ENCODE measurements at regions not wholly inside any gene's neighbourhood (a gene's known extent, or its start where the extent isn't known, plus 50 kb on each side); places are given as distances from the start of the nearest gene placed in this dataset.

DNA sequence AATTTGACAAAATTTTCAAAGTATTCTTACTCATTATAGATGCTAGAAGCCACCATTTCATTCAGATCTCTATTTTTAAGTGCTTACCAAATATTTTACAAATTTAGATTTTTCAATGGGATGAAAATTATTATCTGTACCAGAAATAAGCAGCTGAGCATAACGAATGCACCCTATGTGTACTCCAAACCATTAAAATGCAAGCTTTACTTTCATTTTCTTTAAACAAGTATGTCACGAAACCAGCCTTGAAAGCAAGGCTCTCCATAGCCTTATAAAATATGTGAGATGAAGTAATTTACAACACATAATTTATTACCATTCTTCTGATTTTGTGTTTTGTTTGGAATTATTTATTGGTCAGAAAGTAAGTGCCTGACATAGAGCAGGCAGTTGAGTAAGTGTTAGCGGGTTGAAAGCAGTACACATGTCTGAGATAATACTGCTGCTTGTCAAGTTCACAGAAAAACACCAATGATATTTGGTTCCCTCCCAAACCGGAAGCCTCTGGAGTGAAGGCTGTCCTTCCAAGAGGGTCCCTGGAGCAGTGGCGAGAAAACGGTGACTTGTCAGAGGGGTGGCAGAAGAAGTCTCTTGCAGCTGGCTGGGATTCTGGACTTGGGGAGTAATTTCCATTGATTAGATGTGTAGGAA lies 322.7 kb upstream of the PFKP start:
- H3K27ac ChIP-seq (ENCODE audit: low read length in 2 of 2) = no peak overlapping the region
- H3K9me3 Mint-ChIP-seq (ENCODE audit: insufficient read depth) = no peaks in the 10 kb centered on the region
- H3K79me2 ChIP-seq (ENCODE audit: control insufficient read depth, insufficient read depth, low read length) = no peaks in the 10 kb centered on the region
- intact Hi-C loops (cut with micrococcal nuclease) = no loop called here
- ATAC-seq (ENCODE audit: low read depth) = no peak
- WGBS (ENCODE audit: insufficient coverage) = 91% methylated on average over 4 of the region's 6 CpGs
- H3K27ac Mint-ChIP-seq = no peak overlapping the region
- no peaks in the 10 kb centered on the region for H3K27me3 ChIP-seq (replicated peaks in 1 of 4; ENCODE audit: control extremely low read depth in 1 of 4, control insufficient read depth in 3 of 4, insufficient read depth in 4 of 4, low read length in 3 of 4)
- DNase-seq = no peak
- H3K4me1 ChIP-seq (ENCODE audit: control insufficient read depth in 2 of 2, insufficient read depth in 2 of 2, low read length in 2 of 2) = no peaks in the 10 kb centered on the region
- ChIA-PET POLR2A (no interaction called here), CTCF (no interaction called here)
- no peak for TF ChIP-seq EZH2 (IDR thresholded peaks at IDR 0.05; ENCODE audit: borderline replicate concordance, insufficient read depth, low read depth, low read length, poor library complexity, severe bottlenecking)
- no peak for TF ChIP-seq CTCF (IDR thresholded peaks at IDR 0.05)
- no peak overlapping the region for H2AFZ ChIP-seq (ENCODE audit: insufficient read depth, low read depth, low read length, poor library complexity, severe bottlenecking)
- H3K9me3 ChIP-seq (ENCODE audit: control extremely low read depth in 1 of 3, control insufficient read depth in 2 of 3, insufficient read depth in 1 of 3, low read length in 2 of 3) = no peaks in the 10 kb centered on the region
- H3K36me3 ChIP-seq (replicated peaks in 1 of 2; ENCODE audit: control extremely low read depth in 1 of 2, control insufficient read depth in 1 of 2, extremely low read depth in 1 of 2, insufficient read depth in 2 of 2, low read length in 1 of 2) = no peaks in the 10 kb centered on the region
- no peak overlapping the region for H3K4me3 Mint-ChIP-seq
- peaks cover 12% of the 10 kb centered on the region for H3K27me3 Mint-ChIP-seq
- no peaks in the 10 kb centered on the region for H4K20me1 ChIP-seq (ENCODE audit: control insufficient read depth, insufficient read depth, low read length, poor library complexity, severe bottlenecking)
- no peaks in the 10 kb centered on the region for H3K4me1 Mint-ChIP-seq
- no peak overlapping the region for H3K4me3 ChIP-seq (ENCODE audit: control extremely low read depth in 1 of 5, extremely low read depth in 1 of 5, insufficient read depth in 1 of 5, low read depth in 2 of 5, low read length in 4 of 5)
- H3K9ac ChIP-seq (ENCODE audit: low read length) = no peak overlapping the region
- H3K4me2 ChIP-seq (replicated peaks; ENCODE audit: low read depth, low read length, poor library complexity, severe bottlenecking) = no peak overlapping the region

GRCh38 chr10:2734603-2735002 lies 332.7 kb upstream of the PFKP start:
- Histone ChIP-seq H3K4me1 (ENCODE audit: control insufficient read depth in 2 of 2, insufficient read depth in 2 of 2, low read length in 2 of 2) (no peaks in the 10 kb centered on the region), H3K4me3 (ENCODE audit: control extremely low read depth in 1 of 5, extremely low read depth in 1 of 5, insufficient read depth in 1 of 5, low read depth in 2 of 5, low read length in 4 of 5) (no peak overlapping the region), H3K79me2 (ENCODE audit: control insufficient read depth, insufficient read depth, low read length) (no peaks in the 10 kb centered on the region), H3K27ac (ENCODE audit: low read length in 2 of 2) (no peak overlapping the region), H3K27me3 (replicated peaks in 1 of 4; ENCODE audit: control extremely low read depth in 1 of 4, control insufficient read depth in 3 of 4, insufficient read depth in 4 of 4, low read length in 3 of 4) (no peaks in the 10 kb centered on the region), H3K9me3 (ENCODE audit: control extremely low read depth in 1 of 3, control insufficient read depth in 2 of 3, insufficient read depth in 1 of 3, low read length in 2 of 3) (peaks cover 0 to 15% (median 0%) of the 10 kb centered on the region in 3 donors), H3K36me3 (replicated peaks in 1 of 2; ENCODE audit: control extremely low read depth in 1 of 2, control insufficient read depth in 1 of 2, extremely low read depth in 1 of 2, insufficient read depth in 2 of 2, low read length in 1 of 2) (no peaks in the 10 kb centered on the region), H4K20me1 (ENCODE audit: control insufficient read depth, insufficient read depth, low read length, poor library complexity, severe bottlenecking) (no peaks in the 10 kb centered on the region), H2AFZ (ENCODE audit: insufficient read depth, low read depth, low read length, poor library complexity, severe bottlenecking) (no peak overlapping the region), H3K4me2 (replicated peaks; ENCODE audit: low read depth, low read length, poor library complexity, severe bottlenecking) (no peak overlapping the region), H3K9ac (ENCODE audit: low read length) (no peak overlapping the region)
- 93% methylated on average over 14 of the region's 19 CpGs for WGBS (ENCODE audit: insufficient coverage)
- no peak for DNase-seq
- H3K4me3 Mint-ChIP-seq = no peak overlapping the region
- ChIA-PET POLR2A (no interaction called here), CTCF (no interaction called here)
- H3K27me3 Mint-ChIP-seq = no peaks in the 10 kb centered on the region
- no peak for ATAC-seq (ENCODE audit: low read depth)
- H3K9me3 Mint-ChIP-seq (ENCODE audit: insufficient read depth) = peaks cover 4% of the 10 kb centered on the region
- intact Hi-C loops (cut with micrococcal nuclease) = no loop called here
- H3K4me1 Mint-ChIP-seq = no peaks in the 10 kb centered on the region
- TF ChIP-seq CTCF (IDR thresholded peaks at IDR 0.05) = no peak
- no peak for TF ChIP-seq EZH2 (IDR thresholded peaks at IDR 0.05; ENCODE audit: borderline replicate concordance, insufficient read depth, low read depth, low read length, poor library complexity, severe bottlenecking)
- no peak overlapping the region for H3K27ac Mint-ChIP-seq

Data from B cell (primary cell).